ENCODE measurements at regions not wholly inside any gene's neighbourhood (a gene's known extent, or its start where the extent isn't known, plus 50 kb on each side); places are given as distances from the start of the nearest gene placed in this dataset.

DNA sequence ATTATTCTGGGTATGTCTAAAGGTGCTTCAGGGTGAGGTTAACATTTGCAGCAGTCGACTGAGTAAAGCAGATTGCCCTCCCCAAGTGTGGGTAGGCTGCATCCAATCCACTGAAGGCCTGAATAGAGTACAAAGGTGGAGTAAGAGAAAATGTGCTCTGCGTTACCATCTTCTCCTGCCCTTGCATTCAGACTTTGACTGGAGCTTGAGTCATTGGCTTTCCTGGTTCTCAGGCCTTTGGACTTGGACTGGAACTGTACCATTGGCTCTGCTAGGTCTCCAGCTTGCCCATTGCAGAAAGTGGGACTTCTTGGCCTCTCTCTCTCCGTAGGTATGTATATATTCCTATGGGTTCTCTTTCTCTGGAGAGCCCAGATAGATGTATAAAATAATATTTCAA is 120.9 kb upstream of the CNTLN start:
- TF ChIP-seq, protein P1, sequence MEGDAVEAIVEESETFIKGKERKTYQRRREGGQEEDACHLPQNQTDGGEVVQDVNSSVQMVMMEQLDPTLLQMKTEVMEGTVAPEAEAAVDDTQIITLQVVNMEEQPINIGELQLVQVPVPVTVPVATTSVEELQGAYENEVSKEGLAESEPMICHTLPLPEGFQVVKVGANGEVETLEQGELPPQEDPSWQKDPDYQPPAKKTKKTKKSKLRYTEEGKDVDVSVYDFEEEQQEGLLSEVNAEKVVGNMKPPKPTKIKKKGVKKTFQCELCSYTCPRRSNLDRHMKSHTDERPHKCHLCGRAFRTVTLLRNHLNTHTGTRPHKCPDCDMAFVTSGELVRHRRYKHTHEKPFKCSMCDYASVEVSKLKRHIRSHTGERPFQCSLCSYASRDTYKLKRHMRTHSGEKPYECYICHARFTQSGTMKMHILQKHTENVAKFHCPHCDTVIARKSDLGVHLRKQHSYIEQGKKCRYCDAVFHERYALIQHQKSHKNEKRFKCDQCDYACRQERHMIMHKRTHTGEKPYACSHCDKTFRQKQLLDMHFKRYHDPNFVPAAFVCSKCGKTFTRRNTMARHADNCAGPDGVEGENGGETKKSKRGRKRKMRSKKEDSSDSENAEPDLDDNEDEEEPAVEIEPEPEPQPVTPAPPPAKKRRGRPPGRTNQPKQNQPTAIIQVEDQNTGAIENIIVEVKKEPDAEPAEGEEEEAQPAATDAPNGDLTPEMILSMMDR (IDR thresholded peaks at IDR 0.05), result no peak
- no peak for TF ChIP-seq POLR2AphosphoS5 (IDR thresholded peaks at IDR 0.05; ENCODE audit: low read depth, low read length)
- no peak for TF ChIP-seq SIN3A (IDR thresholded peaks at IDR 0.05; ENCODE audit: borderline replicate concordance, insufficient read depth, low read depth, low read length)
- TF ChIP-seq, protein P2, sequence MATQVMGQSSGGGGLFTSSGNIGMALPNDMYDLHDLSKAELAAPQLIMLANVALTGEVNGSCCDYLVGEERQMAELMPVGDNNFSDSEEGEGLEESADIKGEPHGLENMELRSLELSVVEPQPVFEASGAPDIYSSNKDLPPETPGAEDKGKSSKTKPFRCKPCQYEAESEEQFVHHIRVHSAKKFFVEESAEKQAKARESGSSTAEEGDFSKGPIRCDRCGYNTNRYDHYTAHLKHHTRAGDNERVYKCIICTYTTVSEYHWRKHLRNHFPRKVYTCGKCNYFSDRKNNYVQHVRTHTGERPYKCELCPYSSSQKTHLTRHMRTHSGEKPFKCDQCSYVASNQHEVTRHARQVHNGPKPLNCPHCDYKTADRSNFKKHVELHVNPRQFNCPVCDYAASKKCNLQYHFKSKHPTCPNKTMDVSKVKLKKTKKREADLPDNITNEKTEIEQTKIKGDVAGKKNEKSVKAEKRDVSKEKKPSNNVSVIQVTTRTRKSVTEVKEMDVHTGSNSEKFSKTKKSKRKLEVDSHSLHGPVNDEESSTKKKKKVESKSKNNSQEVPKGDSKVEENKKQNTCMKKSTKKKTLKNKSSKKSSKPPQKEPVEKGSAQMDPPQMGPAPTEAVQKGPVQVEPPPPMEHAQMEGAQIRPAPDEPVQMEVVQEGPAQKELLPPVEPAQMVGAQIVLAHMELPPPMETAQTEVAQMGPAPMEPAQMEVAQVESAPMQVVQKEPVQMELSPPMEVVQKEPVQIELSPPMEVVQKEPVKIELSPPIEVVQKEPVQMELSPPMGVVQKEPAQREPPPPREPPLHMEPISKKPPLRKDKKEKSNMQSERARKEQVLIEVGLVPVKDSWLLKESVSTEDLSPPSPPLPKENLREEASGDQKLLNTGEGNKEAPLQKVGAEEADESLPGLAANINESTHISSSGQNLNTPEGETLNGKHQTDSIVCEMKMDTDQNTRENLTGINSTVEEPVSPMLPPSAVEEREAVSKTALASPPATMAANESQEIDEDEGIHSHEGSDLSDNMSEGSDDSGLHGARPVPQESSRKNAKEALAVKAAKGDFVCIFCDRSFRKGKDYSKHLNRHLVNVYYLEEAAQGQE (IDR thresholded peaks at IDR 0.05; ENCODE audit: insufficient read depth in 1 of 2, low read depth in 2 of 2, low read length in 1 of 2), result no peak
- TF ChIP-seq TCF7L2 (IDR thresholded peaks at IDR 0.05; ENCODE audit: low read depth, low read length), result no peak
